ENCODE measurements at regions not wholly inside any gene's neighbourhood (a gene's known extent, or its start where the extent isn't known, plus 50 kb on each side); places are given as distances from the start of the nearest gene placed in this dataset.

DNA sequence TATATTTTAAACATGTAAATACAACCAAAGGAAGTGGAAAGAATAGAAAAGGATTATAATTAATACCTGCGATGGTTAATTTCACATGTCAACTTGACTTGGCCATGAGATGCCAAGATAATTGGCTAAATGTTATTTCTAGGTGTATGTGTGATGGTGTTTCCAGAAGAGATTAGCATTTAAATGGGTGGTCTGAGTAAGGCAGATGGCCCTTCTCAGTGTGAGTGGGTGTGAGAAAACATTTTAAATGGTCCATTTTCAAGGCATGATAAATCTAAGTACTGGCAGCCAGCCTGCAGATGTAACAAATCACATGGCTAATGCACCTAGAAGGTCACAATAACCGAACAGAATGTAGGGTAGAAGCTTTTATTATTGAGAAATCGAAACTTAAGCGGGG lies 99.6 kb upstream of the CDH7 start:
- POLR2A ChIA-PET = no interaction called here
- TF ChIP-seq, protein P1, sequence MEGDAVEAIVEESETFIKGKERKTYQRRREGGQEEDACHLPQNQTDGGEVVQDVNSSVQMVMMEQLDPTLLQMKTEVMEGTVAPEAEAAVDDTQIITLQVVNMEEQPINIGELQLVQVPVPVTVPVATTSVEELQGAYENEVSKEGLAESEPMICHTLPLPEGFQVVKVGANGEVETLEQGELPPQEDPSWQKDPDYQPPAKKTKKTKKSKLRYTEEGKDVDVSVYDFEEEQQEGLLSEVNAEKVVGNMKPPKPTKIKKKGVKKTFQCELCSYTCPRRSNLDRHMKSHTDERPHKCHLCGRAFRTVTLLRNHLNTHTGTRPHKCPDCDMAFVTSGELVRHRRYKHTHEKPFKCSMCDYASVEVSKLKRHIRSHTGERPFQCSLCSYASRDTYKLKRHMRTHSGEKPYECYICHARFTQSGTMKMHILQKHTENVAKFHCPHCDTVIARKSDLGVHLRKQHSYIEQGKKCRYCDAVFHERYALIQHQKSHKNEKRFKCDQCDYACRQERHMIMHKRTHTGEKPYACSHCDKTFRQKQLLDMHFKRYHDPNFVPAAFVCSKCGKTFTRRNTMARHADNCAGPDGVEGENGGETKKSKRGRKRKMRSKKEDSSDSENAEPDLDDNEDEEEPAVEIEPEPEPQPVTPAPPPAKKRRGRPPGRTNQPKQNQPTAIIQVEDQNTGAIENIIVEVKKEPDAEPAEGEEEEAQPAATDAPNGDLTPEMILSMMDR (IDR thresholded peaks at IDR 0.05; ENCODE audit: insufficient read depth, low read depth, low read length) = no peak
- H3K27me3 ChIP-seq (ENCODE audit: control insufficient read depth, insufficient read depth, low read length) = no peaks in the 10 kb centered on the region

DNA sequence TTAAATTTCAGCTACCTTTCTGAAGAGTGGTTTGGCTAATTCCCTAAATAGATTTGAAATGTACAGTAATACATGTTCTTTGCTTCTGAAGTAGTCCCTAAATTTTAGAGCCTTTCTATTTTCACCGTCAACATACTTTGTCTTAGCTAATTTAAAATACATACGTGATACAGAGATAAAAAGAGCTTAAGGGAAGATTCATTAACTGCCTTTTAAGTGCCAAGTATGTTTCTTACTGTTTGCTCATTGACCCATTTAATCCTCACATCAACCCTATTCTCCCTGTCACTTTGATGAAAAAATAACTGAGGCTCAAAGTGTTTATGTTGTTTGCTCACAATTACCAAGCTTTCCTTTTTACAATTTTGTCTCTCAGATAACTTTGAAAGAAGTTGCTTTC lies 118.6 kb upstream of the CDH7 start:
- no peak for DNase-seq (ENCODE audit: low read depth)
- H3K4me3 ChIP-seq (ENCODE audit: low read depth, low read length) = no peak overlapping the region
- H3K36me3 ChIP-seq (ENCODE audit: control insufficient read depth, insufficient read depth, low read length) = no peaks in the 10 kb centered on the region
- H3K27me3 ChIP-seq (ENCODE audit: control insufficient read depth, insufficient read depth, low read length) = no peaks in the 10 kb centered on the region
- CTCF ChIA-PET = no interaction called here
- TF ChIP-seq, protein P1 (IDR thresholded peaks at IDR 0.05; ENCODE audit: insufficient read depth, low read depth, low read length) = no peak
- POLR2A ChIA-PET = no interaction called here

More for the DNA sequence above, 99.6 kb upstream of the CDH7 start:
- Histone ChIP-seq H3K4me3 (ENCODE audit: low read depth, low read length) (no peak overlapping the region), H3K36me3 (ENCODE audit: control insufficient read depth, insufficient read depth, low read length) (no peaks in the 10 kb centered on the region)
- no peak for DNase-seq (ENCODE audit: low read depth)
- CTCF ChIA-PET = no interaction called here

DNA sequence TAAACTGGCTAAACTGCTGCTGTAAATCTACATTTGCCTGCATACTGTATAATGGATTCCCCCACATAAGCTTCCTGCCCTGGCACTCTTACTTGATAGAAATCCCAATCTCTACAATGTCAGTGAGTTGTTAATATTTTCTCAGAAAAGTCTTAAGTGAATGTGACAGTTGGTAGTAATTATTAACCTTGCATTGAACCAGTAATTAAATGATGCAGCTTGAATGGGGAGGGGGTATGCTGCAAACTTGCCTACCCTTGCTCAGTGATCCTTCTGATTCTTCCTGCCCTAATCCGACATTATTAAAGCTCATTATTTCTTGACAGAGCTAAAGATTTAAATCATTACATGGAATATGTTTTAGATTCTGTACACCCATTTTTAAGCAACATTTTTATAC lies 119.0 kb upstream of the CDH7 start:
- TF ChIP-seq, protein P1 (IDR thresholded peaks at IDR 0.05; ENCODE audit: insufficient read depth, low read depth, low read length) = no peak
- no peak for DNase-seq (ENCODE audit: low read depth)
- ChIA-PET POLR2A (no interaction called here), CTCF (no interaction called here)
- Histone ChIP-seq H3K36me3 (ENCODE audit: control insufficient read depth, insufficient read depth, low read length) (no peaks in the 10 kb centered on the region), H3K27me3 (ENCODE audit: control insufficient read depth, insufficient read depth, low read length) (no peaks in the 10 kb centered on the region), H3K4me3 (ENCODE audit: low read depth, low read length) (no peak overlapping the region)

DNA sequence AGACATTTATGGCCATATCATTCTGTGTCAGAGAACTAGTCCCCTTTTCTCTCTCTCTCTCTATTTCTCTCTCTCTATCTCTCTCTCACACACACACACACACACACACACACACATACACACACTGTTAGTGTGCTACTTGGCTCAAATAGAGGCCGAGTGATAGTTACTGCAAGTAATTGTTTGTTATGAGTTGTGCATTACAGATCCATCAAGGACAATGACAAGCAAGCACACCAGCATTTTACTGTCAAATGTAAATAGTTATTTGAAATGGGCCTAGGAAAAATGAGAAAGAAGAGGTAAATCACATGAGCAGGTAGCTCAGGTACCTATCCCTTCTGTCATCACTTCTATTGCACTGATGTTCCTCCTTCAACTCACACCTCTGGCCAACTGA lies 122.4 kb upstream of the CDH7 start:
- no peak overlapping the region for H3K4me3 ChIP-seq (ENCODE audit: low read depth, low read length)
- POLR2A ChIA-PET = no interaction called here
- CTCF ChIA-PET = no interaction called here
- no peak for DNase-seq (ENCODE audit: low read depth)
- TF ChIP-seq, protein P1 (IDR thresholded peaks at IDR 0.05; ENCODE audit: insufficient read depth, low read depth, low read length) = no peak
- no peaks in the 10 kb centered on the region for H3K36me3 ChIP-seq (ENCODE audit: control insufficient read depth, insufficient read depth, low read length)
- H3K27me3 ChIP-seq (ENCODE audit: control insufficient read depth, insufficient read depth, low read length) = no peaks in the 10 kb centered on the region

DNA sequence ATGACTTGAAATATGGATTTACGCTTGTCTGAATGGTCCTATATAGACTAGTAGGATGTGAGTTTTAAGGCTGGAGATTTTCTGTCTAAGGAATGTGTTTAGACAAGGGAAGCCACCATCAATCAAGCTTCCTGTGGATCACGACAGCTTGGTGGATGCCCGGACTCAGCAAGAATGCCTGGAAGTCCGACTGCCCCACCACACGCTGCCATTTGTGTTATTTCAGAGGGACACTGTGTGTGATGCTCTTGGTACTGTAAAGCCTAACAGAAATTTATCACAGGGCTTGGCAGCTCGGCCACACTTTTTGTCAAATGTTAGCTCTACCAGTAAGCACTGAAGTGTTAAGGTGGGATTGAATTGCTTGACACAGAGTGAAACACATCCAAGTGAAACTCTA lies 127.1 kb upstream of the CDH7 start:
- CTCF ChIA-PET = no interaction called here

More for the DNA sequence above, 127.1 kb upstream of the CDH7 start:
- POLR2A ChIA-PET = no interaction called here
- no peak overlapping the region for H3K4me3 ChIP-seq (ENCODE audit: low read depth, low read length)
- H3K27me3 ChIP-seq (ENCODE audit: control insufficient read depth, insufficient read depth, low read length) = no peaks in the 10 kb centered on the region
- DNase-seq (ENCODE audit: low read depth) = no peak
- TF ChIP-seq, protein P1 (IDR thresholded peaks at IDR 0.05; ENCODE audit: insufficient read depth, low read depth, low read length) = no peak
- H3K36me3 ChIP-seq (ENCODE audit: control insufficient read depth, insufficient read depth, low read length) = no peaks in the 10 kb centered on the region
